GM12864 (cell line): ENCODE measurements at regions not wholly inside any gene's neighbourhood (a gene's known extent, or its start where the extent isn't known, plus 50 kb on each side); places are given as distances from the start of the nearest gene placed in this dataset.

Experiments
- DNase-seq: peaks from one replicate; pipeline ENCODE4 v3.0.0-alpha.2; 2011; ENCODE audit warnings: low read depth
- H3K4me3 ChIP-seq: 2 replicates; pipeline ENCODE4 v1.5.1; 2011; ENCODE audit warnings: mild to moderate bottlenecking, low read depth, low read length, control low read depth
- CTCF ChIP-seq: IDR thresholded peaks from 2 replicates; pipeline ENCODE4 v1.5.1; 2011; ENCODE audit warnings: low read depth, mild to moderate bottlenecking, moderate library complexity, low read length, control low read depth, inconsistent platforms; ENCODE audit errors: missing control alignments

- no peak overlapping the region for H3K4me3 ChIP-seq
- no peak for DNase-seq
- no peak for TF ChIP-seq CTCF
Observed at GRCh38 chr1:233435622-233436021, 108.1 kb downstream of the MAP3K21 start.

GRCh38 chr1:233439721-233440120 lies 112.2 kb downstream of the MAP3K21 start:
- no peak overlapping the region for H3K4me3 ChIP-seq
- TF ChIP-seq CTCF, result no peak
- no peak for DNase-seq

DNA sequence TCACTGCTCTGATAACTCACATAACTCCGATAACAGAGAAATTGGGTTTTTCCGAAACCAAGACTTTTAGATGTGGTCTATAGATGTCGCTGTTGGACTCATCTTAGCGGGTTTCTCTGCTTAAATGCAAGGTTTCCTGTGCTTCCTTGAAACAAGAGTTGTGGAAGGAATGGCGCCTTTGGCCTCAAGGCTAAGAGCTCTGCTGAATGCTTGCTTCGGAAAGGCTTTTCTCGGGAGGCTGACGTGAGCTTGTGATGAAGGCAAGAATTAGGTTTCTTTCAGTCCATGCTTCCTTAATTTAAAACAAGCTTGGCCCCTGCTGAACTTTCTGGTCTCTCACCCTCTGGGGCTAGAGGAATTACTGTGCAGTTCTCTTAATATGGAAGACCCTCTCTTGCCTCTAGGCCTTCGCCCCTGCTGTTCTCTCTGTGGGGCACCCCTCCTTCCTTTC lies 113.5 kb downstream of the MAP3K21 start:
- no peak overlapping the region for H3K4me3 ChIP-seq
- no peak for DNase-seq
- TF ChIP-seq CTCF, result peak; percentile 78

DNA sequence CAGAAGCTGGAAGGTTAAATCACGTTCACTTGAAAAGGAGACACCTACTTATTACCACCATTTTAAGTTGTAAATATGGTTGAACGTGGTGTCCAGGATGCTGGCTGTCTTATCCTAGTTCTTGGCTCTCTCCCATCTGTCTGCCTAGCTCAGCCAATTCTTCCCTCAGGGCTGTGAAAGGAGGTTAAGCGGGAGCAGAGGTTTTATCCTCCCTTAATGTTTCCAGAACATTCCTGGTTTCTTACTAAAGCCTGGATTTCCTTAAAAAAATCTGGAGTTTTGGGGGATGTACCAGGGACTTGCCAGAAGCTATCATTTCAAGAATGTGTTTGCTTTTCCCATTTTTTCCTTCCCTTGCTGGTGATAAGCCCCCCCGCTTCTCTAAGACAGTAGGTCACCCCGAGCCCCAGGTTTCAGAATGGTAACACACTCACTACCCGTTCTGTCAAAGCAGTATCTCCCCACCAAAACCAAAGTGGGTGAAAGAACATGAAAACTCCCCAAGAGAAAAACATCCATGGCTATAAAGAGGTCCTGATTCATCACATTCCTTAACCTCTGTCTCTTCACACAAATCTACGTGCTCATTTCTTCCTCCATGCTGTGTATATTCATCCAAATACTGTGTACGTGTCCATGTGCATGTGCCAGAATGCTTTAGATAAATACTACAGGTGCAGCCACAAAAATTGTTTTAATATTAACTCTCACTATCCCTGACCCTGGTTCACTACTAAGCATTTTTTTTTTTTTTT lies 114.7 kb downstream of the MAP3K21 start:
- no peak for TF ChIP-seq CTCF
- H3K4me3 ChIP-seq, result no peak overlapping the region
- no peak for DNase-seq

- no peak for DNase-seq
- no peak for TF ChIP-seq CTCF
Observed at GRCh38 chr1:233443040-233443760, 115.7 kb downstream of the MAP3K21 start.

DNA sequence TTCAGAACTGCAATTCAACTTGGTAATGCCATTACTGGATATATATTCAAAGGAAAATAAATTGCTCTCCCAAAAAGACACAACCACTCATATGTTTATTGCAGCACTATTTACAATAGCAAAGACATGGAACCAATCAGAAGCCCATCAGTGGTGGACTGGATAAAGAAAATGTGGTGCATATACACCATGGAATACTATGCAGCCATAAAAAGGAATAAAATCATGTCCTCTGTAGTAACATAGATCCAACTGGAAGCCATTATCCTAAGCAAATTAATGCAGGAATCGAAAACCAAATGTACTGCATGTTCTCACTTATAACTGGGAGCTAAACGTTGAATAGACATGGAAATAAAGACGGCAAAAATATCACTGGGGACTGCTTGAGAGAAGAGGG lies 117.0 kb downstream of the MAP3K21 start:
- no peak for TF ChIP-seq CTCF
- no peak for DNase-seq
- no peak overlapping the region for H3K4me3 ChIP-seq

More at GRCh38 chr1:233443040-233443760, 115.7 kb downstream of the MAP3K21 start:
- H3K4me3 ChIP-seq, result no peak overlapping the region
